Aorta (tissue), 5 donors: ENCODE measurements at regions not wholly inside any gene's neighbourhood (a gene's known extent, or its start where the extent isn't known, plus 50 kb on each side); places are given as distances from the start of the nearest gene placed in this dataset.
A peak's percentile ranks its signal among the peaks of the same experiment; 100 is the strongest.
"Not testable (repeated sequence)": the region's sequence is repeated elsewhere in the genome, so short reads cannot be mapped to it uniquely, and the experiment has no call there.

Experiments used
- ATAC-seq: fragments of 200-7000 bp; cut with Tn5 transposase; one replicate; pipeline ENCODE4 v1.9.1; 2022; ENCODE audit warnings: moderate library complexity; ENCODE audit not compliant: low FRiP score
- DNase-seq, 2 donors: peaks; one replicate each; pipeline ENCODE4 v3.0.0-alpha.2; 2020
- H3K27ac ChIP-seq, 2 donors: one replicate each; pipeline ENCODE4 v1.5.1; 2013; ENCODE audit warnings: low read length in 2 of 2, mild to moderate bottlenecking in 2 of 2, moderate library complexity in 2 of 2, control low read depth in 1 of 2, inconsistent platforms in 1 of 2, low read depth in 1 of 2
- H3K27me3 ChIP-seq, 2 donors: one replicate each; pipeline ENCODE4 v1.6.1; 2013; ENCODE audit warnings: control low read depth in 1 of 2, low read length in 1 of 2, mild to moderate bottlenecking in 1 of 2, moderate library complexity in 1 of 2; ENCODE audit not compliant: insufficient read depth in 2 of 2, control insufficient read depth in 1 of 2
- H3K36me3 ChIP-seq, 2 donors: one replicate each; pipeline ENCODE4 v1.6.1; 2013; ENCODE audit warnings: control low read depth in 1 of 2, low read length in 1 of 2, mild to moderate bottlenecking in 1 of 2; ENCODE audit not compliant: insufficient read depth in 2 of 2, control insufficient read depth in 1 of 2
- H3K4me1 ChIP-seq, 2 donors: one replicate each; pipeline ENCODE4 v1.6.1; 2013; ENCODE audit warnings: low read length in 2 of 2, control low read depth in 1 of 2, mild to moderate bottlenecking in 1 of 2, moderate library complexity in 1 of 2; ENCODE audit not compliant: insufficient read depth in 2 of 2, control insufficient read depth in 1 of 2
- H3K4me3 ChIP-seq, 2 donors: one replicate each; pipeline ENCODE4 v1.5.1; 2013; ENCODE audit warnings: low read length in 2 of 2, control low read depth in 1 of 2, mild to moderate bottlenecking in 1 of 2
- H3K9me3 ChIP-seq: one replicate; pipeline ENCODE4 v1.6.1; 2013; ENCODE audit warnings: mild to moderate bottlenecking, low read length; ENCODE audit not compliant: control insufficient read depth
- WGBS, 2 donors: extraction: QIAGEN DNeasy Blood & Tissue Kit; methylation state at CpG; one replicate each; pipeline ENCODE4 v1.1.7; 2013; 5-methylcytosine and 5-hydroxymethylcytosine counted together
- intact Hi-C, 2 donors: fragments of 100-400 bp; cut with DNase I; formaldehyde crosslinking; loops; one replicate each; pipeline versions ENCODE4 v1.14.2 to v1.15.0; 2022
- donor health status: healthy with polysubstance abuse.
- donor health status: Bipolar disorder and iron deficiency.
- donor health status: DM: no; HTN: no; CAD: no.
- donor health status: DM: no; HTN: no; CAD: no.
- donor health status: DM: yes; HTN: yes; CAD: no.

DNA sequence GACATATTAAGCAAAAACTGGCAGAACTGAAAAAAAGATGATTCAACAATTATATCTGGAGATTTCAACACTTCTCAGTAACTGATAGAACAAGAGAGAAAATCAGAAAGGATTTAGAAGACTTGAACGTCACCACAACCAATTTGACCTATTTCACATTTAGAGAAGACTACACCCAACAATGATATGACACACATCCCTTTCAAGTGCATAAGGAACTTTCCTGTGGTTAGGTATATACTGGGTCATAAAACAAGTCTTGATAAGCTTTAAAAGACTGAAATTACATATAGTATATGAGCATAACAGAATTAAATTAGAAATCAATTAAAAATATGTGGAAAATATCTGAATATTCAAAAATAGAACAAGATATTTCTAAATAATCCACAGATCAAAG, 201.2 kb upstream of the HAND2 start:
- Histone ChIP-seq H3K9me3 (no peaks in the 10 kb centered on the region), H3K4me3 (no peak overlapping the region), H3K36me3 (no peaks in the 10 kb centered on the region), H3K27me3 (no peaks in the 10 kb centered on the region), H3K27ac (no peak overlapping the region), H3K4me1 (peaks cover 2 to 5% of the 10 kb centered on the region in 2 donors)
- no peak for ATAC-seq
- DNase-seq, result no peak
- intact Hi-C loops, result no loop called here
- WGBS, 2 donors, result 96 to 97% methylated on average over 1 of the region's 1 CpG

DNA sequence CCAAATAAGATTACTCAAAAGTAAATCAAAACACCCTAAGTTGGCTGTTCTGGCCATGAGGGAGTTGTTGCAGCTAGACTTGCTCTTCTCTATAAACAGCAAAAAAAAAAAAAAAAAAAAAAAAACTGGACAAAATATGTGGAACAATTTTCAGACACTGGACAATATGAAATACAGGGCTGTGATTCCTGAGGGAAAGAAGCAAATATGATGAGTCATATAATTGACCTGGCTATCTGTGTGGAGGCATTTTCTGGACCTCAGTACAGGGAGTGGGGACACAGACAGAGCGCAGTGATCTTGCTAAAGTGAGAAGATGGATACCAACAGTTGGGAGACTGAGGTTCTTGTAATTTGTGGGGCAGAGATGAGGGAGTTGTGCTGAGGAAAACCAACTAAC, 192.0 kb upstream of the HAND2 start:
- Histone ChIP-seq H3K4me3 (no peak overlapping the region), H3K4me1 (no peaks in the 10 kb centered on the region), H3K27ac (no peak overlapping the region), H3K9me3 (peaks cover 2% of the 10 kb centered on the region), H3K27me3 (no peaks in the 10 kb centered on the region), H3K36me3 (no peaks in the 10 kb centered on the region)
- no peak for DNase-seq
- intact Hi-C loops, result no loop called here
- 98 to 100% methylated on average over 1 of the region's 1 CpG for WGBS, 2 donors
- ATAC-seq, result no peak

DNA sequence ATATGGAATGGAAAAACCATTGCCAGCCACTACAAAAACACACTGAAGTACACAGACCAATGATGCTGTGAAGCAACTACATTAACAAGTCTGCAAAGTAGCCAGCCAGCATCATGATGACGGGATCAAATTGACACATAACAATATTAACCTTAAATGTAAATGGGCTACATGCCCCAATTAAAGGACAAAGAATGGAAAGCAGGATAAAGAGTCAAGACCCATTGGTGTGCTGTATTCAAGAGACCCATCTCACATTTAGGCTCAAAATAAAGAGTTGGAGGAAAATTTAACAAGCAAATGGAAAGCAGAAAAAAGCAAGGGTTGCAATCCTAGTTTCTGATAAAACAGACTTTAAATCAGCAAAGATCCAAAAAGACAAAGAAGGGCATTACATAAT, 188.5 kb upstream of the HAND2 start:
- intact Hi-C loops, H3K4me1 ChIP-seq, H3K9me3 ChIP-seq, DNase-seq, ATAC-seq, H3K36me3 ChIP-seq, H3K27ac ChIP-seq, H3K4me3 ChIP-seq, H3K27me3 ChIP-seq: not testable (repeated sequence)
- WGBS, 2 donors, result 97 to 100% methylated on average over 1 of the region's 1 CpG

DNA sequence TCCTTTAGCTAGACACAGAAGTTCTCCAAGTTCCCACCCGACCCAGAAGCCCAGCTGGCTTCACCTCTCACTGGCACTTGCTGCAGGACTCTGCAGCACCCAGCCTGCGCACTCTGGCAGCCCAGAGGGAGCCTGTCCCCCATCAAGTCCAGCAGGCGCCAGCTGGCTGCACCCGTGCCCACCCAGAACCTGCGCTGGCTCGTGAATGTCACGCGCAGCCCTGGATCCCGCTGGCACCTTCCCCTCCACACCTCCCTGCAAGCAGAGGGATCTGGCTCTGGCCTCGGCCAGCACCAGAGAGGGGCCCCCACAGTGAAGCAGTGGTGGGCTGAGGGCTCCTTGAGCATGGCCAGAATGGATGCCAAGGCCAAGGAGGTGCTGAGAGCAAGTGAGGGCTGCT, 187.6 kb upstream of the HAND2 start:
- DNase-seq (no peak), ATAC-seq (no peak)
- Histone ChIP-seq H3K9me3 (peaks cover 2% of the 10 kb centered on the region), H3K4me1 (peaks cover 2 to 3% of the 10 kb centered on the region in 2 donors), H3K27ac (no peak overlapping the region), H3K4me3 (no peak overlapping the region), H3K36me3 (no peaks in the 10 kb centered on the region), H3K27me3 (no peaks in the 10 kb centered on the region)
- 96 to 97% methylated on average over 10 of the region's 10 CpGs for whole genome bisulfite sequencing, 2 donors
- intact Hi-C loops, result no loop called here

DNA sequence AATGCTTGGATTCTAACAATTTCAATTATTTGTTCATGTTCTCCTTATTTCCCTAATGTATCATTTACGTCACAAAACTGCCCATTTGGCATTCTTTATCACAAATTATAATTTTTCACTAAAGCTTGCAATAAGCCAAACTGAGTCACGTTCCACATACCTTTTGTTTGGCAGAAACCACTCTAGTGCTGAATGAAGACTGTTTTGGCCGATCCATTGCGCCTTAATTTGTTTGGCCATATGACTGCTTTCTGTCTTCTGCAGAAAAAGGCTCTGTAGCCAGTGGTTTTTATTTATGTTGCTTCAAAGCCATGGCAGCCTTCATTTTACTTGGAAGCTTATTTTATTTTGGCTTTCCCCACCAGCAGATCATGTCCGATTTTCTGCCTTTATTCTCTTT, 184.4 kb upstream of the HAND2 start:
- DNase-seq, result no peak
- Histone ChIP-seq H3K4me3 (no peak overlapping the region), H3K27me3 (no peaks in the 10 kb centered on the region), H3K36me3 (no peaks in the 10 kb centered on the region), H3K27ac (no peak overlapping the region), H3K4me1 (peaks cover 2 to 3% of the 10 kb centered on the region in 2 donors), H3K9me3 (peaks cover 2% of the 10 kb centered on the region)
- ATAC-seq, result no peak
- WGBS, 2 donors, result 5 to 7% methylated on average over 5 of the region's 5 CpGs
- intact Hi-C loops, result no loop called here

DNA sequence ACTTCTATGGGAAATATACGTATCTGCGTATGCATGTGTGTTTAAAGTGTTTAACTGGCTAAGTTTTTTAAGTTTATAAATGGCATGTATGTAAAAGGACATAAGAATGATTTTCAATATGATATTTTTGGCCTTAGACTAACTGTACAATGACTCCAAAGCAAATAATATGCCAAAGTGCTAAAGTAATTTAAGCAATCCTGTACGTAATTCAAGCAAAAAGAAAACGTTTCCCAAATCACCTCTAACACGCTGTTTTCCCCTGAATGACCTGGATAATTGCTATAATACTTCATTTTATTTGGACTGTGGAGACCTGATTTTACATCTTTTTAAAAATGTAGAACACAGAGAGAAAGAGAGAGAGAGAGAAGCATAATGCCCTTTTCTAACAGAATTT, 183.0 kb upstream of the HAND2 start:
- no peak for DNase-seq
- Histone ChIP-seq H3K4me3 (no peak overlapping the region), H3K27ac (no peak overlapping the region), H3K9me3 (peaks cover 2% of the 10 kb centered on the region), H3K27me3 (no peaks in the 10 kb centered on the region), H3K36me3 (no peaks in the 10 kb centered on the region), H3K4me1 (peaks cover 2 to 3% of the 10 kb centered on the region in 2 donors)
- ATAC-seq, result no peak
- WGBS, 2 donors, result 18 to 20% methylated on average over 5 of the region's 5 CpGs
- intact Hi-C loops, result no loop called here

DNA sequence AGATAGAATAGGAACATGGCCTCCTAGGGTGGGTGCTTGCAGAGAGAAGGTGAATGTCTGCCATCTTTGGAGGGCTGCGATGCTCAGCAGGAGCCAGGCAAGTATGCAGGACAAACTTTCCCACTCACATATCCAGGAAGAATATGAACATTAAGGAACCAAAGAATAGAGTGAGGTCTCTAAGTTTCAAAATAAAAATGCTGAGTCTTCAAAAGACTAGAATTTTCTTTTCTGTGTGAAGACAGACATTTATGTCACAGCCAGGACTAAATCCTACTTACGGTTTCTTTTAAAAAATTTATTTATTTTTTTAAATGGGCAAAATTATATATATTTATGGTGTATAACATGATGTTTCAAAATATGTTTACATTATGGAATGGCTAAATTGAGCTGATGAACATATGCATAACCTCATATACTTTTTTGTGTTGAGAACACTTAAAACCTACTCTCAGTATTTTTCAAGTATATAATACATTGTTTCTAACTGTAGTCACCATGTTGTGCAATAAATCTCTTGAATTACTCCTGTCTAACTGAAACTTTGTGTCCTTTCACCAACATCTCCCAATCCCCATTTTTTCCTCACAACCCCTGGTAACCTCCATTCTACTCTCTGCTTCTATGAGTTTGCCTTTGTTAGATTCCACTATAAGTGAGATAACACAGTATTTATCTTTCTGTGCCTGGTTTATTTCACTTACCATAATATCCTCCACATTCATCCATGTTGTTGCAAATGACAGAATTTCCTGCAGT, 177.8 kb upstream of the HAND2 start:
- no peak for ATAC-seq
- intact Hi-C loops, result no loop called here
- Histone ChIP-seq H3K9me3 (no peaks in the 10 kb centered on the region), H3K27ac (no peak overlapping the region), H3K4me1 (peaks cover 0 to 3% of the 10 kb centered on the region in 2 donors), H3K36me3 (no peaks in the 10 kb centered on the region), H3K4me3 (no peak overlapping the region), H3K27me3 (no peaks in the 10 kb centered on the region)
- DNase-seq, result no peak
- 97 to 100% methylated on average over 2 of the region's 2 CpGs for WGBS, 2 donors

DNA sequence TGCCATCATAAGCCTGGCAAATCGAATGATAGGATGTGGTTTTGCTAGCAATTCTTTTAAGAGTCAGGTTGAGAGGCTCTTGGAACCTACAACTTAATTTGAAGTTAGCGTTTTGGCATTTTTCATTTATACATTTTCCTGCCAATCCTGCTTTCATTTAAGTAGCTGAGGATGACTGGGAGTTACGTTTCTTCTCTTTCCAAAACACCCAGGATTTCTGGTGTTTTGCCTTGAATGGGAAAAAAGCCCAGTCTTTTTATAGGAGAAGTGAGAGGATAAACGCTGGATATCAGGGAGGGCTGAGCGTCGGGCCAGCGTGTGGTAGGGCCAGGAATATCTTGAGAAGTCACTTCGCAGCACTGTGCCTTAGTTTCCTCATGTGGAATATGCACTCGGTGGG, 174.2 kb upstream of the HAND2 start:
- peak; percentile 22 for ATAC-seq
- no peak for DNase-seq
- Histone ChIP-seq H3K27ac (no peak overlapping the region), H3K27me3 (no peaks in the 10 kb centered on the region), H3K36me3 (no peaks in the 10 kb centered on the region), H3K4me1 (peaks cover 0 to 3% of the 10 kb centered on the region in 2 donors), H3K9me3 (no peaks in the 10 kb centered on the region), H3K4me3 (no peak overlapping the region)
- 10 to 11% methylated on average over 9 of the region's 9 CpGs for WGBS, 2 donors
- intact Hi-C loops, result no loop called here

DNA sequence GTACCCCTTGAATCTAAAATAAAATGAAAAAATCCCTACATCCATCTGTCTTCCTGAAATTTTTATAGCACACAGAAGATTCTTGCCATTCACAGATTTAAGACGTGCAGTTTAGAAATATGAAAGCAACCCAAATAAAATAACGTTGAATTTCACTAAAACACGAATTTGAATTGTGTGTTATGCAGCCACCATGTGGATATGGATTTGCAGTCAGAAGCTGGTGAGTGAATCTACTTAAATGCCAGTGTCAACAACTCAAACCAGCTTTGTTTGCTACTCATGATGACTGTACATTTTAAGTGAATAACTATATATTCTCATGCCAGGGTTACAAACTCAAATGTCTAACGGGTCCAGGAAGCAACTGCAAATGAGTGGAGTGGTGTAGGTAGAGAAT, 173.0 kb upstream of the HAND2 start:
- H3K27me3 ChIP-seq, result no peaks in the 10 kb centered on the region
- no peaks in the 10 kb centered on the region for H3K9me3 ChIP-seq
- ATAC-seq (no peak), DNase-seq (no peak)
- intact Hi-C loops, result no loop called here
- no peak overlapping the region for H3K4me3 ChIP-seq
- peaks cover 0 to 3% of the 10 kb centered on the region in 2 donors for H3K4me1 ChIP-seq
- WGBS, 2 donors, result 24 to 43% methylated on average over 4 of the region's 4 CpGs
- H3K36me3 ChIP-seq, result no peaks in the 10 kb centered on the region
- H3K27ac ChIP-seq, result no peak overlapping the region
